ENCODE measurements at regions not wholly inside any gene's neighbourhood (a gene's known extent, or its start where the extent isn't known, plus 50 kb on each side); places are given as distances from the start of the nearest gene placed in this dataset.
"Not testable (repeated sequence)": the region's sequence is repeated elsewhere in the genome, so short reads cannot be mapped to it uniquely, and the experiment has no call there.

DNA sequence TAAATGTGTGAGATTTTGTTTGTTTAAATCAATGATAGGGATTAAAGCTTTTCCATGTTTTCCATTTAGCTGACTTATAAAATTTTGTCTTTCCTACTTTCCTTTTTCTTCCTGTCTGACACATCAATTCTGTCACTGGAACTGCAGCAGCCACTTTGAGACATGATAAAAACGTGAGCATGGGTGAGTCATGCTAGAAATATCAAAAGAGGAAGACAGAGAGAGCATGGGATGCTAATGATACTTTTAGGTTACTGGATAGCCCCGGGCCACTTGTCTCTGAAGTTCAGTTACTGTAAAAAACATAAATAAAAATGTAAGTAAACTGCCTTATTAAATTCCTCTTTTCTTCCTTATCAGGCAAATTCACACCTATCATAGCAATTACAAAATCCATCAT lies 1332.0 kb upstream of the PCDH20 start:
- DNase-seq, result no peak

DNA sequence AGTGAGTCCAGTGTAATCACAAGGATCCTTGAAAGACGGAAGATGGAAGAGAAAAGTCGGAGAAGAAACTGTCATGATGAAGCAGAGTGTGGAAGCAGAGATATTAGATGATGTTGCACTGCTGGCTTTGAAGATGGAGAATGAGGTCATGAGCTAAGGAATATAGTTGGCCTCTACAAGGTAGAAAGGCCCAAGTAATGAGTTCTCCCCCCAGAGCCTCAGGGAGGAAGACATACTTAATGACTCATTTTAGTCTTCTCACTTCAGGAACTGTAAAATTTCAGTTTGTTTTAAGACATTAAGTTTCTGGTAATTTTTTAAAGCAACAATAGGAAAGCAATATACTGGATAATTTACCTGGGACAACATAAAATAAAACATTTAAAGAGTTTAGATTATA lies 1331.5 kb upstream of the PCDH20 start:
- no peak for DNase-seq

DNA sequence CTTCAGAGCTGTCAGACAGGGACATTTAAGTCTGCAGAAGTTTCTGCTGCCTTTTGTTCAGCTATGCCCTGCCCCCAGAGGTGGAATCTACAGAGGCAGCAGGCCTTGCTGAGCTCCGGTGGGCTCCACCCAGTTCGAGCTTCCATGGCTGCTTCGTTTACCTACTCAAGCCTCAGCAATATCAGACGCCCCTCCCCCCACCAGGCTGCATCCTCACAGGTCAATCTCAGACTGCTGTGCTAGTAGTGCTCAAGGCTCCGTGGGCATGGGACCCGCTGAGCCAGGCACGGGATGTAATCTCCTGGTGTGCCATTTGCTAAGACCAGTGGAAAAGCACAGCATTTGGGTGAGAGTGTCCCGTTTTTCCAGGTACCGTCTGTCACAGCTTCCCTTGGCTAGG lies 1314.1 kb upstream of the PCDH20 start:
- not testable (repeated sequence) for DNase-seq

DNA sequence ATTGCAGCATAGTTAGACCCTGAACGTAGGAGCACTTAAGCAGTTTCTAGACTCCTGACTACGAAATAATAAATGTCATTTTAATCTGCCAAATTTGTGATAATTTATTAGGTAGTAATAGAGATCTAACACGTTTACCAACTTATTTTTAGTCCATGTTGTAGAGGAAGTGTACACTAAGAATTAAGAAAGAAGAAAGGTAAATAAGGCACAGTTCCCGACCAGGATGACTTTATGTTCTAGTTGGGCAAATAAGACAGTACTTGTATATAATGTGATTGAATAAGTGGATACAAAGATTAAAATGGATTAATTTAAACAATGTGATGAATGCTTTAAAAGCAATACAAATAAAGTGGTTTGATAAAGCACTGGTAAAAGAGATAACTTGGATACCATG lies 1306.2 kb upstream of the PCDH20 start:
- no peak for DNase-seq

DNA sequence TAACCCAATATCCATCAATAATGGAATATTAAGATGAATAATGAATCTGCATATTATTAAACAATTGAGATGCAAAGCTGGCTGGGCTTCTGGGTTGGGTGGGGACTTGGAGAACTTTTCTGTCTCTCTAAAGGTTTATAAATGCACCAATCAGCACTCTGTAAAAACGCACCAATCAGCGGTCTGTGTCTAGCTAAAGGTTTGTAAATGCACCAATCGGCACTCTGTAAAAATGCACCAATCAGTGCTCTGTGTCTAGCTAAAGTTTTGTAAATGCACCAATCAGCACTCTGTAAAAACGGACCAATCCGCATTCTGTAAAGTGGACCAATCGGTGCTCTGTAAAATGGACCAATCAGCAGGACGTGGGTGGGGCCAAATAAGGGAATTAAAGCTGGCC lies 1296.3 kb upstream of the PCDH20 start:
- not testable (repeated sequence) for DNase-seq

DNA sequence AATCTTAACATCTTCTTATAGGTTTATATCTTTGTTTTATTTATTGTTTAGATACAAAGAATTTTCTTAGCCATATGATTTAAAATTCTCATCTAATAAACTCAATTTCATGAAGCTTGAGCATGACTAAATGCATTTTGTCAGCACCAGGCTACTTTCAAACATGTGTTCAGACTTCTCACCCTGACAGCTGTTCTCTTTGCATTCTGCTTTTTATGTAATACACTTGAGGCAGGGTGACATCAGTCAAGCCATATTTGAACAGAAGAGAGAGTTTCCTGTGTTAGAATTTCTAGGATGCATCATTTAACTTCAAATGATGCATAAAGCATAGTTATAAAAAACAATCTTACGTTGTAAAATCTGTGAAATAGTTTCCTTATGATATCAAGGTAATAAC lies 1295.1 kb upstream of the PCDH20 start:
- no peak for DNase-seq

DNA sequence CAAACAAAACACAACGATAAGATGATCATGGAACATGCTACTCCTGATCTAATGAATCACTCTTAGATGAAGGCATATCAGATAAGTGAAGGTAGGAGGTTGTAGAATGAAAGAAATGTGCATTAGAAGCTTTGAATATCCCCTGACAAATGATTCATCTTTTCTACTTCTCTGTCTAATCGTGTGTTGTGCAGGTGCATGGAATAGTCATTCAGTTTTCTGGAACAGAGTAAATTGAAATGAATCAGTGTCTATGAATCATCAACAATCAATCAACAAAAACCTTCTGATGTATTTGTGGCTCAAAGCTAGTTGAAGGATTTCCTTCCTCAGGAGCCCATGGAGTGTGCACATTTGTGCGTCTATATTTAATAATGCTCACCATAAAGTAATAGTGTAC lies 1290.4 kb upstream of the PCDH20 start:
- DNase-seq, result no peak

DNA sequence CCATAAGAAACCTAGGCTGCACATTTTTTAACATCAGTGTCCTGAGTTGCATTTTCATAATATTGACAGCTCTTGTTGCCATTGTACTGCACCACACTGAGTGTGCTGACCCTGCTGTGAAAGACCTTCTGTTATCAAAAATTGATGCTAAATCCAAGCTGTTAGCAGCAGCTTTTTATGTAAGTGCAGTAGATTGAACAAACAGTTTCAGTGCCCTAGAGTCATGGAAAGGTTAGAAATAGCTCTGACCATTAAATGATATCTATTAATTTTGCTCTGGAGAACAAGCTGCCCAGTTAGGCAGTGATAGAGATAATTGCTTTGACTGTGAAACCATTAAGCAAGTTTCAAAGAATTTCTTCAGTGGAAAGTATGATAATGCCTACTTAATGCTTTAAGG lies 1289.2 kb upstream of the PCDH20 start:
- DNase-seq, result no peak

DNA sequence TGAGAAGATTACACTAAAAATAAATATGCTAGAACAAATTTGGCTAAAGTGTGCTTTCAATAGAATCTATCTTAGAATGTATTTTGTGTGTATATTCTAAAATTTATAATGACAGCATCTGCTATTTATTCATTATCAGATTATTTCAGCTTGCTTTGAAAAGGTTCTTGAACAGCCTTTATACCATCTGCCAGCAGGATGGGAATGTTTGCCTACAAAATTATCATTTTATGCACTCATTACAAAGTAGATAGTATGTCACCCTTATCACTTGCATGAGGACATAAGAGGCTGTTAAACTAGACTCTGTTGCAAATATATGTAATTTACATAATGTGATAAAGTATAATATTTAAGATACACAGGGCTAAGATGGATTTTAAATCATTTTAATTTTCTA lies 1286.9 kb upstream of the PCDH20 start:
- DNase-seq, result no peak

DNA sequence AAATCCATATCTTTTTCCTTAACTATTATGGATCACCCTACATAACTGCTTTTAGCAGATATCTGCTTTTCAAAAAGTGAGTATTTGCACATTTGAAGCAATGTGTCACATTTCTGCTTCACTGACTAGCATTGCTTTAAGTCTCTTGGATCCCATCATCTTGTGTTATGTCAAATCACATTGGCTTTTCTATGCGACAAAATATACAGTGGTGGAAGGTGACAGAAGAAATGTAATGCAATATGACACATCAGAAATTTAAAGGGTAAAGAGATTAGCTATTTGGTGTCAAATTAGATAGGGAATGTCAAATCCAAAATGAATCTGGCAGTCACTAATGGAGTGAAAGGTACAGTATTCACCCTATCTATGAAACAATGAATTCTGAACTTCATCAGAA lies 1282.1 kb upstream of the PCDH20 start:
- DNase-seq, result no peak

DNA sequence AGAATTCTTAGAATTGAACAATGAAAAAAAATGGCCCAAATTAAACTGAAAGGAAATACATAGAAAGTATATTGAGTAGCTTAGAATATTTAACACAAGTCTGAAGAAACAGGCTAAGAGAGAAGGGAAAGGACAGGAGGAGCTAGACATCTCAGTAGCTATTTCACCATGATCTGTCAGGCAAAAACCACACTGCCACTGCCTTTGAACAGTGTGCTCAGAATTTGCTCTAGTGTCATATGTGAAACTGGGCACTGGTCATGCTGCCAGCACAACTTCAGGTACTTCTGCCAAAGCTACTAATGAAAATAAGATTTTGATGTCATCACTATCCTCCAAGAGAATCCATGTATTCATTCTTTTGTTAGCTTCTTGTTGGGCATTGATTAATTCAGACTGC lies 1280.8 kb upstream of the PCDH20 start:
- DNase-seq, result no peak

DNA sequence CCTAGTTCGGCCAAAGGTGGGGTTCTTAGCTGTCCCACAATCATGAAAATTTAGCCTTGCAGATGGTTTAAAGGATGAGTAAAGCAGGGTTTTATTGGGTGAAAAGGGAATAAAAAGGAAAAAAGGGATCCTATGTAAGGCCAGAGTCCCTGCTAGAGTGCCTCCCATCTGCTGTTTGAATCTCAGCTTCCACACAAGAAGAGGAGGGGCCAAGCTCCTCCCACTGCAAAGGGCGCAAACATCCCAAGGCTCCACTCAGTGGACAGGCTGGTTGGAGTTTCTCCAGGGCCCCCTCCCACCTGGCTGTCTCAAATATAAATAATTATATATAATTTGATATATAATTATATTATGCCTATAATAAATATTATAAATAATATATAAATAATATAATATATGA lies 1272.1 kb upstream of the PCDH20 start:
- DNase-seq, result no peak

DNA sequence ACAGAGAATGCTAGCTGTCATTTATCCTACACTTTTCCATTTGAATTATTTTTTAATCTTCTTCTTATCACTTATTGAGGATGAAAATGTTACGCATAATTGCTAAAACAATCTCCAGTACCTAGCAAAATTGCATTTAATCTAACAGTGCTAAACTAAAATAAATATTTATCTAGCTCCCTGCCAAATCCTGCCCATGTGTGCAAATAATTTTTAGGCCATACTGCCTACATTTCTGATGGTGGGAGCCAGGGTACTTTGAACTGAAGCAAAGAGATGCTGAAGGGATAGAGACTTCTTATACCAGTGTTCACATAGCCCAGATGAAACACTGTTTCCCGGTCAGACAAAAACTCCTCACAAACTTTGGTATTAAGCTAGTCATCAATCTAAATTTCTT lies 1268.7 kb upstream of the PCDH20 start:
- no peak for DNase-seq

DNA sequence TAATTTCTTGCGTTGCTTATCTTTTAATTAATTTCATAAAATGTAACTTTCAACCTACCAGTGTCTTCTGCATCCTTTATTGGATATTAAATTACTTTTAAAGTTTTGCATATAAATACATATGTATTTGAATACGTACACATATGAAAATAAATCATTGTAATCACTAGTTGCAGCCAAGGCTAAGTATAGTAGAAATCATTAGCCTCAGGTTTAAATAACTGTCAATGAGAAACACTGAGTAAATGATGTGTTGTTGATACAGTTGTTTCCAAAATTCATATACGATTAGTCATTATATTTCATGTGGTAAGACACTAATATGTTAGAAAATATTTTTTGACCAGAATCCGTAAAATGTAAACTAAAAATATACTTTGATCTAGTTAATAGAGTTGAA lies 1267.1 kb upstream of the PCDH20 start:
- DNase-seq, result no peak

DNA sequence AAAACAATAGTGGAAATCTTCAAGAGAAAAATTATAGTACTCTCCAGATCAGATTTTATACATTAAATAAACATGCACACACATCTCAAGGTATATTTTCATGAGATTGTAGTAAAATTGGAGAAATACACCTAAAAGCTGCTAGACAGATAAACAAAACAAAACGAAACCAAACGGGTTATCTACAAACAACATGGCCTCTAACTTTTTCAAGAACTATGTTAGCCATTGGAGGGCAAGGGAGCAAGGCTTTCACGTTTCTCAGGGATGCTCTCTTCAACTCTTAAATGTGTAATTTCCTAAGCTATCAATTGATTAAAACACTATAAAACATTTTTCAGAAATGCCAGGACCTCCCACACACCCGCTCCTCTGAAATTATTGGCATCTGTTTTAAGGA lies 1262.4 kb upstream of the PCDH20 start:
- no peak for DNase-seq

DNA sequence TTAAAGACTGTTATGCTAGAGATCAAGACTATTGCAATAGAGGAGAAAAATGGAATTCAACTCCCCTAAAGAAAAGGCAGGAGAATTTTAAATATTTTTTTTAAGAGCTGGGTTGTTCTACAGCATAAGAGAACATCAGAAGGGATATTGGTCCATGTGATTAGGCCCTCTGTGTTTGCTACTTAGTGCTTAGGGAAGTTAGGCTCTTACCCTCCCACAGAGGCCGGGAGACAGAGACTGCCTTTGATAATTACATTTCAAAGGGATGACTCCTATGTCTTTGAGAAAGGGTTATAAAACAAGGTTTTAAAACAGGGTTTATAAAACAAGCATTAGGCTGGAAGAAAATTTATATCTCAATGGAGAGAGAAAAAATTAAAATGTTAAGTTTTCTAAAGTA lies 1248.1 kb upstream of the PCDH20 start:
- no peak for DNase-seq

DNA sequence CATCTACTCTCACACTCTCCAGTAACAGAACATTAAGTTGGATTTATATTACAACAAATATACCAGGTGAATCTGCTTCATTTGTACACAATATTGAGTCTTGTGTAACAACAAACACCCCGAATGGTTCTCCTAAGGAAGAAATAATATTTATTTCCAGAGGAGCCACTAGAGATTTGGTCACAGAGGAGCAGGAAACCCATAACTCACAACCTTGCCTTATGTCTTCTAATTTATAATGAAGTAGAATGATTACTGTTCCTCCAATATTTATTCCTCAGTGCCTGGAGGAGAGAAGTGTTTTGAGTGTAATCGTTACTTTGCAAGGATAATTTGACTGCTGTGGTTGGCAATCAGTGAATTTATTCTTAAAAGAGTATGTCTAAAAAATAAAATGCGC lies 1243.7 kb upstream of the PCDH20 start:
- no peak for DNase-seq

DNA sequence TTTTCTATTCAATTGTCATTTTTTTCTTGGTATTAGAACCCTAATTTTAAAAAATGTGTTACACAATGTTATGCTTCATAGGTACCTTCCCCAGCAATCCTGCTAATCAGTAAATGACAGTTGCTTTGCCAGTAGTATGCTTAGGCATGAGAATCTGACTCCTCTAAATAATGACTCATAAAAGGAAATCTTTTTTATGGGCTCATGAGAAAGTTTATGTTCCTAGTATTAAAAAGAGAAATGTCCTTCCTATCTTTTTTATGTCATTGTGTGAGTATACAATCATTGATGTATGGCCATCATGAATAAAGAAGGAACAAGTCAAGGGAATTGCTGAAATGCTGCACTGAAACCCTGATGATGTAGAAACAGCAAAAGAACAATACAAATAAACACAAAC lies 1237.7 kb upstream of the PCDH20 start:
- DNase-seq, result no peak

DNA sequence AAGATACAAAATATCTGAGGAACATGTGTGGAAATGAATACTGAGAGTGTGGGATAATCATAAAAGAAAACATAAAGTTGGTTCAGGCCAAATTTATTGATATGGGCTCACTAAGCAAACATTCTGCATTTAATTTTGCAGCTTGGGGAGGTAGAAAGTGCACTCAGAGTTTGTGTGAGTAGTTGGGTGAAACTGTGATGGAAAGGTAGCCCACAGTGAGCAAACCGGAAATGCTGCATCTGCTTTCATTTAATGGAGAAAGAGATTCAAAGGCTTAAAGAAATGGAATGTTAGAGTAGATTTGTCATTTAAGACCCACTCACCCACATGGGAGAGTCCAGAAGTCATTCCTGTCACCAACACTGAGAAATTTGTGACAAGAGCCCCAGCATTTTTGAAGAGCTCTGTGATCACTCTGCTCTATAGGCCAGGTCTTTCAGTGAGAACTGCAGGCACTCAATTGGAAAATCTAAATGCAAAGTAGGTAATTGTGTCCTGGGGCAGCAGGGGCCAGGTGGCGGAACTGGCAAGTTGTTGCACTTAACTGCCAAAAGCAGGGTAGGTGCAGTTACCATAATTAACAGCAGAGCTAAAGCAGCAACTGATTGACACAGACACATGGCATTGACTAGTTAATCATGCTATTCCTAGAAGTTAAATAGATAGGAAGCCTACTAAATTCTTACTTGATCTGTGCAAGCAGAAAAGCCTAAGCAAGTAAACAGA lies 1228.3 kb upstream of the PCDH20 start:
- DNase-seq, result no peak

DNA sequence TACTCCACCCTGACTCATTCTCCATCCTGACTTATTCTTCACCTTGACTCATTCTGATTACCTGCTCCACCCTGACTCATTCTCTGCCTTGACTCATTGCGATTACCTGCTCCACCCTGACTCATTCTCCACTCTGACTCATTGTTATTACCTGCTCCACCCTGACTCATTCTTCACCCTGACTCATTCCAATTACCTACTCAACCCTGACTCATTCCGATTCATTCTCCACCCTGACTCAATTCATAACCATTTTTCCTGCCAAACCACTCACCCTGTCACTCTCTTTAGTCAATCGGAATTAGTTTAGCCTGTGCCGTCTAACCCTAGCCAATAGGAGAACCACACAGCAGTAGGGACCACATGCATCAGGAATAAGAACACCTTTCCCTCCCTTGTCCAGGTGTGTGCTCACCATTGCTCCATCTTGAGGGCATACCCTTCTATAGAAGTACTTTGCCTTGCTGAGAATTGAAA lies 1227.4 kb upstream of the PCDH20 start:
- DNase-seq, result peak in 30 of 56 donors; percentile 0 to 86 (median 28)

DNA sequence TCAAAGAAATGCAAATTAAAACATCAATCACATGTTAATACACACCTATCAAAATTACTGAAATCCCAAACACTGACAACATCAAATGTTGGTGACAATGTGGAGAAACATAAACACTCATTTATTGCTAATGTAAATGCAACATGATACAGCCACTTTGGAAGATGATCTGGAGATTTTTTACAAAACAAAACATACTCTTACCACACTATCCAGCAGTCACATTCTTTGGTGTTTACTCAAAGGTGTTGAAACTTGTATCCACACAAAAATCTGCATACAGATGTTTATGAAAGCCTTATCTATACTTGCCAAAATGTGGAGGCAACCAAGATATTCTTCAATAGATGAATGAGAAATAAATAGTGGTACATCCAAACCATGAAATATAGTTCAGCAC lies 1219.5 kb upstream of the PCDH20 start:
- DNase-seq, result no peak

DNA sequence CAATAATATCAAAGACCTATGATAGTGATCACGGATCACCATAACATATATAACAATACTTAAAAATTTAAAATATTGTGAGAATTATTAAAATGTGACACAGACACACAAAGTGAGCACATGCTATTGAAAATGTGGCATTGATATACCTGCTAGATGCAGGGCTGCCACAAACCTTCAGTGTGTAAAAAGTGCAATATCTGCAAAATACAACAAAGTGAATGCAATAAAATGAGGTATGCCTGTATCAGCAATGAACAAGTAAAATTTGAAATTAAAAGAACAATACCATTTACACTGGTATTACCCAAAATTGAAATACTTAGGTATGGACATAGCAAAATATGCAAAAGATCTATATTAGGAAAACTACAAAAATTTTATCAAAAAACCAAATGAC lies 1217.8 kb upstream of the PCDH20 start:
- DNase-seq, result no peak

DNA sequence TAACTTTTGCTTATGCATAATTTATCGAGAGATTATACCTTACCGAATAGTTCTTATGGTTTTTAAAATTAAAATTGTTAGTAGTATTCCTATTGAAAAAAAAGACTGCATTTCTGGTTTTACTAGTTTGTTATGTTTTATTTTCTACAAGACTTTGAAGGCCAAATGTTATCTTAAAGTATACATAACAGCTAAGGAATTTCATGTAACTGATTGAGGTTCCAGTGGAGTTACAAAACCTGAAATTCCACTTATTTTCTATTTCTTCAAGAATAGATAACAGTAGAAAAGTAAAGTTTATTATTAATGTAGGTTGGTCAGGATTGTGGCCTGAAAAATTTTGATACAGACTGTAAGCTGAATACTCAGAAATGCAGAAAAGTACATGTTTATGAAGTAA lies 1216.0 kb upstream of the PCDH20 start:
- DNase-seq, result no peak

DNA sequence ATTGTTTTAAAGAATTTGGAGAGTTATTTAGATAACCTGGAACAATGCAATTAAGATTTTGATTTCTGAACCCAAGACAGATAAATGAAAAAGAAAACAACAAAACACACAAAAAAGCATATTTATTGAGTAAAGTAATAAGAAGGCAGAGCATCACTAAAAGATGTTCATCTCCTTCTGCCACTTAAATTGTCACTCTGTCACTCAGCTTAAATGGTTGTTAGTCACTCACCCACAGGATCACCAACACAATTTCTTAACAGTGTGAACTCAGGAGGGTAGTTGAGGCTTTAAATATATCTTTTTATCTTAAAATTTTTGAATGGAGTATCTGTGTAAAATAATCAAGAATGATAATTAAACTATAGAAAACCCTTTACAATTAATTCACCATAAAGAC lies 1215.5 kb upstream of the PCDH20 start:
- DNase-seq, result no peak

Measured in nucleus accumbens (tissue), 56 donors.